Mesenchymal stem cell (in vitro differentiated cells and primary cell): ENCODE measurements at regions not wholly inside any gene's neighbourhood (a gene's known extent, or its start where the extent isn't known, plus 50 kb on each side); places are given as distances from the start of the nearest gene placed in this dataset.
"Not testable (repeated sequence)": the region's sequence is repeated elsewhere in the genome, so short reads cannot be mapped to it uniquely, and the experiment has no call there.

ENCODE experiments used
- DNase-seq: peaks from one replicate; pipeline ENCODE4 v3.0.0-alpha.2; 2013
- H2AFZ ChIP-seq: one replicate; pipeline ENCODE4 v1.6.1; 2013; ENCODE audit warnings: low read depth, mild to moderate bottlenecking, control low read depth, inconsistent platforms, low read length, moderate library complexity
- H2AK5ac ChIP-seq: 2 replicates; pipeline ENCODE4 v1.6.1; 2013; ENCODE audit warnings: low read length, moderate library complexity, mild to moderate bottlenecking, inconsistent platforms; ENCODE audit not compliant: severe bottlenecking
- H2BK120ac ChIP-seq: one replicate; pipeline ENCODE4 v1.6.1; 2013; ENCODE audit warnings: low read depth, mild to moderate bottlenecking, inconsistent platforms, low read length, moderate library complexity
- H2BK12ac ChIP-seq, 2 experiments: one replicate each; pipeline ENCODE4 v1.6.1; 2013; ENCODE audit warnings: inconsistent platforms in 2 of 2, low read length in 2 of 2, mild to moderate bottlenecking in 2 of 2, moderate library complexity in 2 of 2, control low read depth in 1 of 2
- H2BK15ac ChIP-seq: one replicate; pipeline ENCODE4 v1.6.1; 2013; ENCODE audit warnings: mild to moderate bottlenecking, low read depth, inconsistent platforms; ENCODE audit not compliant: poor library complexity, severe bottlenecking
- H2BK5ac ChIP-seq: 2 replicates; pipeline ENCODE4 v1.6.1; 2013; ENCODE audit warnings: low read depth, mild to moderate bottlenecking, low read length, control low read depth, inconsistent platforms; ENCODE audit not compliant: poor library complexity, severe bottlenecking
- H3K14ac ChIP-seq, 2 experiments: one replicate each; pipeline ENCODE4 v1.6.1; 2013; ENCODE audit warnings: inconsistent platforms in 2 of 2, low read length in 2 of 2, control low read depth in 1 of 2, mild to moderate bottlenecking in 1 of 2, moderate library complexity in 1 of 2
- H3K18ac ChIP-seq, 2 experiments: one replicate each; pipeline ENCODE4 v1.6.1; 2013; ENCODE audit warnings: inconsistent platforms in 2 of 2, low read length in 2 of 2, control low read depth in 1 of 2, low read depth in 1 of 2, mild to moderate bottlenecking in 1 of 2
- H3K23ac ChIP-seq, 2 experiments: one replicate each; pipeline ENCODE4 v1.6.1; 2013; ENCODE audit warnings: inconsistent platforms in 2 of 2, low read length in 2 of 2, mild to moderate bottlenecking in 2 of 2, moderate library complexity in 2 of 2, control low read depth in 1 of 2
- H3K27ac ChIP-seq: 2 replicates; pipeline ENCODE4 v1.5.1; 2013; ENCODE audit warnings: mild to moderate bottlenecking, moderate library complexity, low read length, control low read depth, inconsistent platforms; ENCODE audit not compliant: poor library complexity, severe bottlenecking
- H3K27me3 ChIP-seq, 2 experiments: 2 replicates each; pipeline versions ENCODE4 v1.6.1 to v1.7.0; 2013; ENCODE audit warnings: low read length in 2 of 2, mild to moderate bottlenecking in 2 of 2, moderate library complexity in 2 of 2, control low read depth in 1 of 2, inconsistent platforms in 1 of 2; ENCODE audit not compliant: control insufficient read depth in 1 of 2, insufficient read depth in 1 of 2
- H3K36me3 ChIP-seq, 2 experiments: 2 replicates each; pipeline versions ENCODE4 v1.6.1 to v1.7.0; 2013; ENCODE audit warnings: low read length in 2 of 2, control low read depth in 1 of 2, inconsistent platforms in 1 of 2, low read depth in 1 of 2, mild to moderate bottlenecking in 1 of 2; ENCODE audit not compliant: insufficient read depth in 2 of 2, control insufficient read depth in 1 of 2
- H3K4ac ChIP-seq, 2 experiments: one replicate each; pipeline ENCODE4 v1.6.1; 2013; ENCODE audit warnings: inconsistent platforms in 2 of 2, low read length in 2 of 2, mild to moderate bottlenecking in 2 of 2, moderate library complexity in 2 of 2, control low read depth in 1 of 2, low read depth in 1 of 2
- H3K4me1 ChIP-seq: 2 replicates; pipeline ENCODE4 v1.6.1; 2013; ENCODE audit warnings: low read depth, low read length, control low read depth; ENCODE audit not compliant: control insufficient read depth, insufficient read depth
- H3K4me2 ChIP-seq: 2 replicates; pipeline ENCODE4 v1.6.1; 2013; ENCODE audit warnings: low read length, mild to moderate bottlenecking, inconsistent platforms; ENCODE audit not compliant: poor library complexity, severe bottlenecking
- H3K4me3 ChIP-seq, 2 experiments: 2 replicates each; pipeline versions ENCODE4 v1.5.1 to v1.7.0; 2013; ENCODE audit warnings: low read length in 2 of 2, mild to moderate bottlenecking in 2 of 2, control low read depth in 1 of 2, low read depth in 1 of 2; ENCODE audit not compliant: insufficient read depth in 1 of 2
- H3K79me1 ChIP-seq: replicated peaks from 2 replicates; pipeline ENCODE4 v1.6.1; 2013; ENCODE audit warnings: mild to moderate bottlenecking, control low read depth, low read length, inconsistent platforms; ENCODE audit not compliant: poor library complexity, severe bottlenecking
- H3K9ac ChIP-seq: 2 replicates; pipeline ENCODE4 v1.7.0; 2013; ENCODE audit warnings: mild to moderate bottlenecking, low read length, moderate library complexity
- H3K9me3 ChIP-seq: 2 replicates; pipeline ENCODE4 v1.7.0; 2013; ENCODE audit warnings: mild to moderate bottlenecking, low read length; ENCODE audit not compliant: control insufficient read depth
- H4K8ac ChIP-seq: one replicate; pipeline ENCODE4 v1.6.1; 2013; ENCODE audit warnings: inconsistent platforms, mild to moderate bottlenecking, low read length, moderate library complexity
- H4K91ac ChIP-seq: one replicate; pipeline ENCODE4 v1.6.1; 2013; ENCODE audit warnings: mild to moderate bottlenecking, low read length, inconsistent platforms
- WGBS: methylation state at CpG from one replicate; pipeline ENCODE4 v1.1.7; 2013; ENCODE audit warnings: mixed read lengths; 5-methylcytosine and 5-hydroxymethylcytosine counted together

GRCh38 chr4:43607400-43607799, 714.9 kb downstream of the GRXCR1 start:
- no peak for DNase-seq
- Histone ChIP-seq H3K23ac (no peak overlapping the region), H3K4me2 (no peak overlapping the region), H2AFZ (no peak overlapping the region), H3K36me3 (no peaks in the 10 kb centered on the region), H3K9me3 (no peaks in the 10 kb centered on the region), H3K27me3 (no peaks in the 10 kb centered on the region), H2BK5ac (no peak overlapping the region), H3K14ac (no peak overlapping the region), H3K4ac (no peak overlapping the region), H3K27ac (no peak overlapping the region), H3K9ac (no peak overlapping the region), H3K4me3 (no peak overlapping the region), H2BK120ac (no peak overlapping the region), H2BK15ac (no peak overlapping the region), H3K4me1 (no peaks in the 10 kb centered on the region), H2BK12ac (no peak overlapping the region), H2AK5ac (no peak overlapping the region), H3K18ac (no peak overlapping the region), H4K8ac (no peak overlapping the region), H3K79me1 (no peaks in the 10 kb centered on the region), H4K91ac (no peak overlapping the region)

GRCh38 chr4:43607827-43608461, 715.4 kb downstream of the GRXCR1 start:
- no peak overlapping the region for H3K14ac ChIP-seq
- H3K18ac ChIP-seq = no peak overlapping the region
- H3K4me1 ChIP-seq = no peaks in the 10 kb centered on the region
- no peak overlapping the region for H2BK120ac ChIP-seq
- H3K4me3 ChIP-seq = no peak overlapping the region
- H2AFZ ChIP-seq = no peak overlapping the region
- no peak for DNase-seq
- no peaks in the 10 kb centered on the region for H3K9me3 ChIP-seq
- H3K23ac ChIP-seq = no peak overlapping the region
- no peak overlapping the region for H3K4me2 ChIP-seq
- H3K27me3 ChIP-seq = no peaks in the 10 kb centered on the region
- H3K4ac ChIP-seq = no peak overlapping the region
- H2BK15ac ChIP-seq = no peak overlapping the region
- no peak overlapping the region for H3K27ac ChIP-seq
- H2BK5ac ChIP-seq = no peak overlapping the region
- no peak overlapping the region for H4K91ac ChIP-seq
- no peak overlapping the region for H4K8ac ChIP-seq
- no peak overlapping the region for H3K9ac ChIP-seq
- H3K36me3 ChIP-seq = no peaks in the 10 kb centered on the region
- 23% methylated on average over 1 of the region's 4 CpGs for WGBS
- H2BK12ac ChIP-seq = no peak overlapping the region
- no peak overlapping the region for H2AK5ac ChIP-seq
- no peaks in the 10 kb centered on the region for H3K79me1 ChIP-seq

- Histone ChIP-seq H3K36me3 (no peaks in the 10 kb centered on the region), H3K23ac (no peak overlapping the region), H3K79me1 (no peaks in the 10 kb centered on the region), H2BK5ac (no peak overlapping the region), H3K9ac (no peak overlapping the region), H3K4me2 (no peak overlapping the region), H2AFZ (no peak overlapping the region), H2BK120ac (no peak overlapping the region), H2BK12ac (no peak overlapping the region), H3K9me3 (peaks cover 10% of the 10 kb centered on the region), H3K14ac (no peak overlapping the region), H3K4me3 (no peak overlapping the region), H3K27me3 (no peaks in the 10 kb centered on the region), H4K8ac (no peak overlapping the region), H3K18ac (no peak overlapping the region), H4K91ac (no peak overlapping the region), H3K4ac (no peak overlapping the region), H3K4me1 (no peaks in the 10 kb centered on the region), H2BK15ac (no peak overlapping the region), H3K27ac (no peak overlapping the region), H2AK5ac (no peak overlapping the region)
- no peak for DNase-seq
Observed at GRCh38 chr4:43619219-43619618, 726.7 kb downstream of the GRXCR1 start.

GRCh38 chr4:43637893-43638292, 745.4 kb downstream of the GRXCR1 start:
- not testable (repeated sequence) for H3K23ac ChIP-seq, H3K4ac ChIP-seq, H2AFZ ChIP-seq, H2BK15ac ChIP-seq, H3K9ac ChIP-seq, H2AK5ac ChIP-seq, H3K4me2 ChIP-seq, H3K14ac ChIP-seq, H3K27me3 ChIP-seq, H4K8ac ChIP-seq, H3K4me1 ChIP-seq, H3K36me3 ChIP-seq, H2BK120ac ChIP-seq, DNase-seq, H2BK5ac ChIP-seq, H3K4me3 ChIP-seq, H3K27ac ChIP-seq, H4K91ac ChIP-seq, H3K79me1 ChIP-seq, H3K18ac ChIP-seq, H2BK12ac ChIP-seq
- peaks cover 16% of the 10 kb centered on the region for H3K9me3 ChIP-seq
- WGBS = 83% methylated on average over 4 of the region's 4 CpGs
